Skeletal muscle tissue (tissue), 3 donors: ENCODE measurements at regions not wholly inside any gene's neighbourhood (a gene's known extent, or its start where the extent isn't known, plus 50 kb on each side); places are given as distances from the start of the nearest gene placed in this dataset.

Source experiments
- H3K27ac ChIP-seq: one replicate; pipeline ENCODE4 v1.7.0; 2013; ENCODE audit warnings: mild to moderate bottlenecking, low read depth, low read length, inconsistent platforms
- H3K27me3 ChIP-seq, 3 donors: one replicate each; pipeline ENCODE4 v1.7.0; 2013; ENCODE audit warnings: low read length in 3 of 3; ENCODE audit not compliant: control insufficient read depth in 3 of 3, insufficient read depth in 3 of 3
- H3K36me3 ChIP-seq, 3 donors: one replicate each; pipeline ENCODE4 v1.7.0; 2013; ENCODE audit warnings: low read length in 3 of 3; ENCODE audit not compliant: control insufficient read depth in 3 of 3, insufficient read depth in 3 of 3
- H3K4me1 ChIP-seq, 3 donors: one replicate each; pipeline ENCODE4 v1.7.0; 2013; ENCODE audit warnings: low read length in 3 of 3, mild to moderate bottlenecking in 3 of 3; ENCODE audit not compliant: control insufficient read depth in 3 of 3, insufficient read depth in 3 of 3
- H3K4me3 ChIP-seq, 3 donors: one replicate each; pipeline ENCODE4 v1.7.0; 2013; ENCODE audit warnings: low read length in 3 of 3
- H3K9ac ChIP-seq, 3 donors: one replicate each; pipeline ENCODE4 v1.7.0; 2013; ENCODE audit warnings: low read length in 3 of 3, mild to moderate bottlenecking in 3 of 3, moderate library complexity in 2 of 3, low read depth in 1 of 3
- H3K9me3 ChIP-seq, 3 donors: one replicate each; pipeline ENCODE4 v1.7.0; 2013; ENCODE audit warnings: low read length in 3 of 3; ENCODE audit not compliant: control insufficient read depth in 3 of 3
- donor health status: Osteomylitis.

DNA sequence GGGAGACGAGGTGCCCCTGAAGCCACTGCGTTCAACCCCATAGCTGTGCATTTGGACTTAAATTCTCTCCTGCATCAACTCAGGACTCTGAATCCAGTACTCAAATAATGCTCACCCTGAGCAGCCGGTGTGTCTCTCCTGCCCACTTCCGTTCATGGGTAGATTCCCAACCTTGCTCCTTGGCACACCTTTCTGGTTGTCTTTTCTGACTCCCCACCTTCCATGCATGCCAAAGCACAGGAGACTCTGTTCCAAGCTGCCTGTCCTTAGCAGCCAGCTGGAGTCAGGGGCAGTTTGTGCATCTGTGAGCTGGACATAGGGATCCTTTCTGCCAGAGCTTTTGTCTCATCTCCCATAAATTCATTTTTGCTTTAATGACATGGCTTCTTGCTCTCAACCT, 1242.5 kb downstream of the TBC1D22A start:
- Histone ChIP-seq H3K27ac (no peak overlapping the region), H3K9me3 (no peaks in the 10 kb centered on the region), H3K27me3 (peaks cover 0 to 8% (median 0%) of the 10 kb centered on the region in 3 donors), H3K4me1 (no peaks in the 10 kb centered on the region), H3K4me3 (no peak overlapping the region), H3K9ac (no peak overlapping the region), H3K36me3 (no peaks in the 10 kb centered on the region)

GRCh38 chr22:48004038-48004437, 1241.6 kb downstream of the TBC1D22A start:
- H3K9me3 ChIP-seq = no peaks in the 10 kb centered on the region
- H3K27me3 ChIP-seq = peaks cover 0 to 8% (median 2%) of the 10 kb centered on the region in 3 donors
- H3K9ac ChIP-seq = no peak overlapping the region
- no peaks in the 10 kb centered on the region for H3K4me1 ChIP-seq
- no peak overlapping the region for H3K4me3 ChIP-seq
- H3K27ac ChIP-seq = no peak overlapping the region
- H3K36me3 ChIP-seq = no peaks in the 10 kb centered on the region

GRCh38 chr22:48001101-48001500, 1238.7 kb downstream of the TBC1D22A start:
- H3K4me3 ChIP-seq = no peak overlapping the region

DNA sequence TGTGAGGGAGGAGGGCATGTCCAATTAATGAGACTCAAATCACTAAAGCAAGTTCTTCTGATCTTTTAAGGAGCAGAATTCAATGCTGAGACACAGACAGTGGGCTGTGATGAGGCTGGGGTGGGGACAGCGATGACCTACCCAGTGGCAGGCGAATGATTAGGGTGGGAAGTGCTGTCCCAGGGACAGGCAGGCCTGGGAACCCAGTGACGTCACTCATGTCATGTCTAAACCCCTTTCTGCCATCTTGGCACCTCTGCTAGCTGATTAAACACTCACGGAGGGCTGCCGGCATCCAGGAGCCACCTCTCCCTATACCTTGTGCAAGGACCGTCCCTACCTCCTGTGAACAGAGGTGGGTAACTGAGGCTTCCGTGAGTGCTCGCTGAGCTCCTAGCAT, 1235.2 kb downstream of the TBC1D22A start:
- no peaks in the 10 kb centered on the region for H3K4me1 ChIP-seq
- no peak overlapping the region for H3K27ac ChIP-seq
- no peaks in the 10 kb centered on the region for H3K36me3 ChIP-seq
- no peaks in the 10 kb centered on the region for H3K9me3 ChIP-seq
- H3K4me3 ChIP-seq = no peak overlapping the region
- peaks cover 0 to 27% (median 4%) of the 10 kb centered on the region in 3 donors for H3K27me3 ChIP-seq
- H3K9ac ChIP-seq = no peak overlapping the region

More at GRCh38 chr22:48001101-48001500, 1238.7 kb downstream of the TBC1D22A start:
- H3K4me1 ChIP-seq = no peaks in the 10 kb centered on the region
- no peaks in the 10 kb centered on the region for H3K36me3 ChIP-seq
- no peak overlapping the region for H3K9ac ChIP-seq
- peaks cover 0 to 17% (median 8%) of the 10 kb centered on the region in 3 donors for H3K27me3 ChIP-seq
- H3K9me3 ChIP-seq = no peaks in the 10 kb centered on the region
- no peak overlapping the region for H3K27ac ChIP-seq

GRCh38 chr22:47997052-47997590, 1234.7 kb downstream of the TBC1D22A start:
- H3K27ac ChIP-seq = no peak overlapping the region
- no peaks in the 10 kb centered on the region for H3K4me1 ChIP-seq
- H3K4me3 ChIP-seq = no peak overlapping the region
- peaks cover 0 to 27% (median 4%) of the 10 kb centered on the region in 3 donors for H3K27me3 ChIP-seq
- no peaks in the 10 kb centered on the region for H3K9me3 ChIP-seq
- H3K36me3 ChIP-seq = no peaks in the 10 kb centered on the region
- no peak overlapping the region for H3K9ac ChIP-seq

GRCh38 chr22:47996446-47996857, 1234.0 kb downstream of the TBC1D22A start:
- Histone ChIP-seq H3K9me3 (no peaks in the 10 kb centered on the region), H3K4me1 (no peaks in the 10 kb centered on the region), H3K36me3 (no peaks in the 10 kb centered on the region), H3K27me3 (peaks cover 0 to 30% (median 0%) of the 10 kb centered on the region in 3 donors), H3K9ac (no peak overlapping the region), H3K4me3 (no peak overlapping the region), H3K27ac (no peak overlapping the region)

DNA sequence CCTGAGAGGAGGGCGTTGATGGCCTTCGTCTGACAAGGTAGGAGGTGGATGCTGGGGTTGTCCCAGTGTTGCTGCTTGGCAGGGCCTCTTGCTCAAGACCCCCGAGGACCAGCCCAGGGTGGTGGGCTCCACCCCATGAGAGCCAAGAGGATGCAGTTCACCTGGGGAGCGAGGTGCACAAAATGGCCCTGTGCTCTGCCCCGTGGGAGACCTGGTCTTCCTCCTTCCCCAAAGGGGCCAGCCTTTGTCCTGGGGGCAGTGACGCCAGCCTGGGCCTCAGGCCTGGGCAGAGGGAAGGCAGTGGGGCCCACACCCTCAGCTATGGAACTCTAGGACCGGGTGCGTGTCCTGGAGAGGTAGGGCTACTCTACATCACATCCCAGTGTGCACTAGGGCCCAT, 1233.3 kb downstream of the TBC1D22A start:
- H3K36me3 ChIP-seq = no peaks in the 10 kb centered on the region
- H3K4me1 ChIP-seq = no peaks in the 10 kb centered on the region
- peaks cover 0 to 36% (median 0%) of the 10 kb centered on the region in 3 donors for H3K27me3 ChIP-seq
- no peak overlapping the region for H3K4me3 ChIP-seq
- no peaks in the 10 kb centered on the region for H3K9me3 ChIP-seq
- H3K27ac ChIP-seq = no peak overlapping the region
- H3K9ac ChIP-seq = no peak overlapping the region

- H3K27me3 ChIP-seq = peaks cover 0 to 36% (median 0%) of the 10 kb centered on the region in 3 donors
- no peaks in the 10 kb centered on the region for H3K4me1 ChIP-seq
- H3K9ac ChIP-seq = no peak overlapping the region
- no peak overlapping the region for H3K4me3 ChIP-seq
- no peak overlapping the region for H3K27ac ChIP-seq
- H3K9me3 ChIP-seq = no peaks in the 10 kb centered on the region
- H3K36me3 ChIP-seq = no peaks in the 10 kb centered on the region
These were observed 1232.8 kb downstream of the TBC1D22A start for GRCh38 chr22:47995264-47995627.

DNA sequence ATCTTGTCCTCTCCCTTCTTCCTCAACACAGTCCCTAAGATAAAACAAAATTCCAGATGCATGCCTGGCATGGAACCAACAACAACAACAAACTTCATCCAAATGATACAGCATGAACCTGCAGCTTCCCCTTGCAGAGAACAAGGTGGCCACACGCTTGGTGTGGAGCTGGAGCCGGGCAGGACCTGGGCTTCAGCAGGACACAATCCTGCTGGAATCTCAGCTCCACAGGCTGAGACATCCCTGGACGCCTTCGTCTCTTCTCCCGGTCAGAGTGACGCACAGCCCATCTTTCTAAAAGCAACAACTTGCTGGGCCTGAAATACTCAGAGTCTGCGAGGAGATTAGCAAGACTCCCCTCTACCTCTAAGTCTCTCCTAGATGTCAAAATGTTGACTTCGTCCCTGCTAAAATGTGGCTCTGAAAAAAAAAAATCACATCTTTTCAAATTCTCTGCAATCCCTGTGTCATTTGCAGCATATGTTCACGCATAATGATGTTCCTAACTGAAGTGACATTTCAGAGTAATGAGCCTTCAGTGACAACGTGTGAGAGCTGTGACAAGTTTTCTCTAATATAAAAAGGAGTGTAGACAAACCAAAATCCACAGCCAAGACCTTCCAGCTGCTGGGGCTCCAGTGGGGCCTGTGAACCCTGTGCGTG, 1232.3 kb downstream of the TBC1D22A start:
- no peak overlapping the region for H3K27ac ChIP-seq
- H3K36me3 ChIP-seq = no peaks in the 10 kb centered on the region
- no peak overlapping the region for H3K4me3 ChIP-seq
- peaks cover 0 to 36% (median 0%) of the 10 kb centered on the region in 3 donors for H3K27me3 ChIP-seq
- H3K9ac ChIP-seq = no peak overlapping the region
- no peaks in the 10 kb centered on the region for H3K4me1 ChIP-seq
- peaks cover 0 to 2% (median 0%) of the 10 kb centered on the region in 3 donors for H3K9me3 ChIP-seq

GRCh38 chr22:47994045-47994444, 1231.6 kb downstream of the TBC1D22A start:
- Histone ChIP-seq H3K4me3 (no peak overlapping the region), H3K9ac (no peak overlapping the region), H3K27me3 (peaks cover 0 to 34% (median 0%) of the 10 kb centered on the region in 3 donors)

More at GRCh38 chr22:47994045-47994444, 1231.6 kb downstream of the TBC1D22A start:
- no peak overlapping the region for H3K27ac ChIP-seq
- H3K4me1 ChIP-seq = no peaks in the 10 kb centered on the region
- peaks cover 0 to 2% (median 0%) of the 10 kb centered on the region in 3 donors for H3K9me3 ChIP-seq
- no peaks in the 10 kb centered on the region for H3K36me3 ChIP-seq
